ENCODE measurements at regions not wholly inside any gene's neighbourhood (a gene's known extent, or its start where the extent isn't known, plus 50 kb on each side); places are given as distances from the start of the nearest gene placed in this dataset.

DNA sequence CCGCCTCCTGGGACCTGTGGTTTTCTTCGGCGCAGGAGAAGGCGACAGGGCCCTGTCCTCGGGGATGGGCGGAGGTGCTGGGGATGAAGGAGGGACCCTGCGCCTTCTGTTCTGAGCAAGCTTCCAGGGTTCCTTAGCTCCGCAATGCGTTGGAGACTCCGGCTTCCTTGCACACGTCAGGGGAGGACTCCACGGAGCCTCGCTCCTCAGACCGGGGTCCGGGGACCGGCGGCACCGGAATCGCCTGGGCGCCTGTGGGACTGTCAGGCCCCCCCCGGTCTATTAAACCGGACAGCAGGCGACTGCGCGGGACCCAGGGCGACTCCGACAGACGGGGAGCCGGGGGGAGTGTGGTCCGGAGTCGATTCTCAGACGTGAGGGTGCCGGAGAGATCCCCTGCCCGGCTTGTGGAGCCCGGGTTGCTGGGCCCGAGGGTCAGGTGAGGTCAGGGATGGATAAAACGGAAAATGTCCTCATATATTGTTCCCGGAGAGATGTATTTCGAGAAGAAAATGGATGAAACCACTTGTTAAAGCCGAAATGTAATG is 227.4 kb downstream of the TEX29 start:
- Mint-ChIP-seq H3K36me3 (ENCODE audit: low read depth) (no peaks in the 10 kb centered on the region), H3K27ac (no peak overlapping the region), H3K4me3 (no peak overlapping the region), H3K4me1 (ENCODE audit: low read depth) (no peaks in the 10 kb centered on the region), H3K27me3 (peaks cover 1% of the 10 kb centered on the region), H3K9me3 (no peaks in the 10 kb centered on the region)
- TF ChIP-seq, protein P1, sequence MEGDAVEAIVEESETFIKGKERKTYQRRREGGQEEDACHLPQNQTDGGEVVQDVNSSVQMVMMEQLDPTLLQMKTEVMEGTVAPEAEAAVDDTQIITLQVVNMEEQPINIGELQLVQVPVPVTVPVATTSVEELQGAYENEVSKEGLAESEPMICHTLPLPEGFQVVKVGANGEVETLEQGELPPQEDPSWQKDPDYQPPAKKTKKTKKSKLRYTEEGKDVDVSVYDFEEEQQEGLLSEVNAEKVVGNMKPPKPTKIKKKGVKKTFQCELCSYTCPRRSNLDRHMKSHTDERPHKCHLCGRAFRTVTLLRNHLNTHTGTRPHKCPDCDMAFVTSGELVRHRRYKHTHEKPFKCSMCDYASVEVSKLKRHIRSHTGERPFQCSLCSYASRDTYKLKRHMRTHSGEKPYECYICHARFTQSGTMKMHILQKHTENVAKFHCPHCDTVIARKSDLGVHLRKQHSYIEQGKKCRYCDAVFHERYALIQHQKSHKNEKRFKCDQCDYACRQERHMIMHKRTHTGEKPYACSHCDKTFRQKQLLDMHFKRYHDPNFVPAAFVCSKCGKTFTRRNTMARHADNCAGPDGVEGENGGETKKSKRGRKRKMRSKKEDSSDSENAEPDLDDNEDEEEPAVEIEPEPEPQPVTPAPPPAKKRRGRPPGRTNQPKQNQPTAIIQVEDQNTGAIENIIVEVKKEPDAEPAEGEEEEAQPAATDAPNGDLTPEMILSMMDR (IDR thresholded peaks at IDR 0.05) = no peak
- POLR2A ChIA-PET = no interaction called here
- intact Hi-C loops (cut with micrococcal nuclease) = no loop called here
- DNase-seq = no peak
- CTCF ChIA-PET = no interaction called here
- ATAC-seq = no peak

GRCh38 chr13:111548301-111548700 is 227.9 kb downstream of the TEX29 start:
- ATAC-seq = no peak

DNA sequence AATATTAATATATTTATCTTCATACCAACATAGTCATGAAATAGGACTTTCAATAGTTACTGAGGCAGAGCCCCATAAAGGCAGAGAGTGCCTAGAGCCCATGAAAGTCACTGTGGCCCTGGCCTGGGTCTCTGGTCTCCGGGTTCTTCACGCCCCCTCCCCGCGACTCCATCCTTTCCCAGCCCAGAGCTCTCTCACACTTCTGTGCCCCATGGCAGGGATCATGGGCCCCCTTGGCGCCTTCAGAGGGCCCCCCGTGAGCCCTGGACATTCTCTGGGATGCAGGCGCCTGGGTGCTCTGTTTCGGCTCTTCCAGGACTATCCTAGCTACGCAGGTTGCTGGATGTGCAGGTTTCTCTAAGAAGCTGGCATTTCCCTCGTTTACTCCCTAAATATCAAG is 228.4 kb downstream of the TEX29 start:
- H3K27me3 Mint-ChIP-seq = peaks cover 1% of the 10 kb centered on the region
- H3K4me1 Mint-ChIP-seq (ENCODE audit: low read depth) = no peaks in the 10 kb centered on the region
- DNase-seq (no peak), ATAC-seq (no peak)
- no peaks in the 10 kb centered on the region for H3K36me3 Mint-ChIP-seq (ENCODE audit: low read depth)
- intact Hi-C loops (cut with micrococcal nuclease) = no loop called here
- no peak overlapping the region for H3K4me3 Mint-ChIP-seq
- TF ChIP-seq, protein P1 (IDR thresholded peaks at IDR 0.05) = no peak
- CTCF ChIA-PET = no interaction called here
- POLR2A ChIA-PET = no interaction called here
- H3K9me3 Mint-ChIP-seq = no peaks in the 10 kb centered on the region
- no peak overlapping the region for H3K27ac Mint-ChIP-seq

More at GRCh38 chr13:111548301-111548700, 227.9 kb downstream of the TEX29 start:
- ChIA-PET CTCF (no interaction called here), POLR2A (no interaction called here)
- intact Hi-C loops (cut with micrococcal nuclease) = no loop called here
- Mint-ChIP-seq H3K36me3 (ENCODE audit: low read depth) (no peaks in the 10 kb centered on the region), H3K9me3 (no peaks in the 10 kb centered on the region), H3K27ac (no peak overlapping the region), H3K27me3 (peaks cover 1% of the 10 kb centered on the region), H3K4me3 (no peak overlapping the region), H3K4me1 (ENCODE audit: low read depth) (no peaks in the 10 kb centered on the region)
- TF ChIP-seq, protein P1 (IDR thresholded peaks at IDR 0.05) = no peak
- DNase-seq = no peak

GRCh38 chr13:111549464-111549863 is 229.0 kb downstream of the TEX29 start:
- ChIA-PET POLR2A (no interaction called here), CTCF (no interaction called here)
- Mint-ChIP-seq H3K4me3 (no peak overlapping the region), H3K36me3 (ENCODE audit: low read depth) (no peaks in the 10 kb centered on the region), H3K9me3 (no peaks in the 10 kb centered on the region), H3K4me1 (ENCODE audit: low read depth) (no peaks in the 10 kb centered on the region), H3K27ac (no peak overlapping the region), H3K27me3 (peaks cover 1% of the 10 kb centered on the region)
- intact Hi-C loops (cut with micrococcal nuclease) = no loop called here
- no peak for ATAC-seq
- TF ChIP-seq, protein P1 (IDR thresholded peaks at IDR 0.05) = no peak
- no peak for DNase-seq

GRCh38 chr13:111550062-111550461 is 229.6 kb downstream of the TEX29 start:
- TF ChIP-seq, protein P1 (IDR thresholded peaks at IDR 0.05) = no peak
- peaks cover 1% of the 10 kb centered on the region for H3K27me3 Mint-ChIP-seq
- no peaks in the 10 kb centered on the region for H3K4me1 Mint-ChIP-seq (ENCODE audit: low read depth)
- no peaks in the 10 kb centered on the region for H3K9me3 Mint-ChIP-seq
- intact Hi-C loops (cut with micrococcal nuclease) = no loop called here
- no peak overlapping the region for H3K27ac Mint-ChIP-seq
- ChIA-PET POLR2A (no interaction called here), CTCF (no interaction called here)
- no peak for ATAC-seq
- H3K4me3 Mint-ChIP-seq = no peak overlapping the region
- DNase-seq = no peak
- no peaks in the 10 kb centered on the region for H3K36me3 Mint-ChIP-seq (ENCODE audit: low read depth)
